PC-9 (cell line): ENCODE measurements at regions not wholly inside any gene's neighbourhood (a gene's known extent, or its start where the extent isn't known, plus 50 kb on each side); places are given as distances from the start of the nearest gene placed in this dataset.

Experiments
- BruUV-seq: library from RNA; stranded (reverse); fragments of 400-500 nt; replicated peaks from 2 replicates; lab custom pipeline; 2021; lab: Mats Ljungman, UMichigan
- CTCF ChIA-PET: fragments of 300-600 bp; sonication (Branson Sonifier 250); formaldehyde crosslinking; loops from one replicate; lab custom pipeline; 2022; ENCODE audit warnings: antibody characterized with exemption; lab: Charles Lee
- POLR2A ChIA-PET: fragments of 300-600 bp; sonication (Branson Sonifier 250); formaldehyde crosslinking; loops from one replicate; lab custom pipeline; 2022; ENCODE audit warnings: antibody characterized with exemption; ENCODE audit not compliant: unreplicated experiment; lab: Charles Lee
- DNase-seq, 2 experiments: peaks; one replicate each; pipeline versions ENCODE4 v3.0.0 to v3.0.0-alpha.2; 2015 to 2022; ENCODE audit warnings: mixed read lengths in 1 of 2
- H2AFZ ChIP-seq: fragments of 200-600 bp; sonication (generic); 2 replicates; pipeline ENCODE4 v1.8.1; 2017; ENCODE audit warnings: antibody characterized with exemption
- H3F3A ChIP-seq: fragments of 200-600 bp; sonication (generic); 2 replicates; pipeline ENCODE4 v1.8.1; 2017; ENCODE audit warnings: antibody characterized with exemption, mild to moderate bottlenecking, low read depth; ENCODE audit not compliant: insufficient read depth
- H3K27ac ChIP-seq: fragments of 200-600 bp; sonication (generic); 2 replicates; pipeline ENCODE4 v1.6.1; 2016; ENCODE audit warnings: mixed run types
- H3K27me3 ChIP-seq: fragments of 200-600 bp; sonication (generic); 2 replicates; pipeline ENCODE4 v1.6.1; 2016; ENCODE audit warnings: low read depth, mixed run types; ENCODE audit not compliant: insufficient read depth
- H3K36me3 ChIP-seq: fragments of 200-600 bp; sonication (generic); 2 replicates; pipeline ENCODE4 v1.6.1; 2016; ENCODE audit warnings: low read depth, mixed run types
- H3K4me1 ChIP-seq: fragments of 200-600 bp; sonication (generic); replicated peaks from 2 replicates; pipeline ENCODE4 v1.6.1; 2016; ENCODE audit warnings: mixed run types; ENCODE audit not compliant: insufficient read depth
- H3K4me2 ChIP-seq: fragments of 200-600 bp; sonication (generic); 2 replicates; pipeline ENCODE4 v1.6.1; 2017; ENCODE audit warnings: mixed run types
- H3K4me3 ChIP-seq: fragments of 200-600 bp; sonication (generic); 2 replicates; pipeline ENCODE4 v1.6.1; 2016; ENCODE audit warnings: mixed run types
- H3K79me2 ChIP-seq: fragments of 200-600 bp; sonication (generic); 2 replicates; pipeline ENCODE4 v1.6.1; 2017; ENCODE audit warnings: low read depth, mixed run types
- H3K9me2 ChIP-seq: fragments of 200-600 bp; sonication (generic); 2 replicates; pipeline ENCODE4 v1.8.1; 2017; ENCODE audit warnings: mild to moderate bottlenecking; ENCODE audit not compliant: insufficient read depth
- H3K9me3 ChIP-seq: fragments of 200-600 bp; sonication (generic); 2 replicates; pipeline ENCODE4 v1.8.1; 2016; ENCODE audit warnings: low read depth; ENCODE audit not compliant: insufficient read depth
- H4K20me1 ChIP-seq: fragments of 200-600 bp; sonication (generic); 2 replicates; pipeline ENCODE4 v1.8.1; 2017; ENCODE audit not compliant: insufficient read depth
- CTCF ChIP-seq: fragments of 200-600 bp; sonication (generic); conservative IDR thresholded peaks from 2 replicates; pipeline ENCODE4 v1.6.1; 2017; ENCODE audit warnings: mixed run types, antibody characterized with exemption, mild to moderate bottlenecking, moderate library complexity
- EZH2 ChIP-seq: fragments of 200-600 bp; sonication (generic); IDR thresholded peaks from 2 replicates; pipeline ENCODE4 v1.8.0; 2017; ENCODE audit warnings: antibody characterized with exemption, low read depth
- intact Hi-C: fragments of 100-400 bp; cut with micrococcal nuclease; formaldehyde crosslinking; loops from one replicate; pipeline ENCODE4 v1.10.0; 2022; ENCODE audit not compliant: unreplicated experiment

DNA sequence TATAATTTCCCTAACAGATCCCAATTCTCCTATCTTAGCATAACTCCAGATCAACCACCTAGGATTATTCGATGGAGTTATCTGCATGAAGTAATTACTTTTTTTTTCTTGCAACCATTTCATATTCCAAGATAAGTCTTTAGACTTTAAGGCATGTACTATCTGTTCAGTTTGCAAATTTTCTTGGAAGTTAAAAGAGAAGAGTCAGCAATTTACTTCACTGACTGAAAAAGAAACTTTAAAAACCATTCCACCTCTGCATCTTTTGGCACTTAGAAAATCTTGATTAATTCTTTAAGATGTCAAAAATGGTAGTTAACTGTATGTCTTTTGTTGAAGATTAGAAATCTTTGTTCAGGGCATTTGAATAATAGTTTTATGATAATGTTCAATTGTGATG, 830.5 kb upstream of the KLHL29 start:
- intact Hi-C loops = no loop called here
- Histone ChIP-seq H3K36me3 (no peaks in the 10 kb centered on the region), H3K4me1 (no peaks in the 10 kb centered on the region), H4K20me1 (no peaks in the 10 kb centered on the region), H3K27ac (no peak overlapping the region), H3K4me3 (no peak overlapping the region), H3F3A (no peaks in the 10 kb centered on the region), H3K4me2 (no peak overlapping the region), H2AFZ (no peak overlapping the region), H3K27me3 (no peaks in the 10 kb centered on the region), H3K9me2 (0 out of 2 replicates have a peak, but pooled peaks cover 5% of the 10 kb centered on the region), H3K9me3 (no peaks in the 10 kb centered on the region), H3K79me2 (no peaks in the 10 kb centered on the region)
- no TSS peak for BruUV-seq
- POLR2A ChIA-PET = no interaction called here
- TF ChIP-seq CTCF = no peak
- no peak for TF ChIP-seq EZH2
- CTCF ChIA-PET = no interaction called here
- no peak for DNase-seq

DNA sequence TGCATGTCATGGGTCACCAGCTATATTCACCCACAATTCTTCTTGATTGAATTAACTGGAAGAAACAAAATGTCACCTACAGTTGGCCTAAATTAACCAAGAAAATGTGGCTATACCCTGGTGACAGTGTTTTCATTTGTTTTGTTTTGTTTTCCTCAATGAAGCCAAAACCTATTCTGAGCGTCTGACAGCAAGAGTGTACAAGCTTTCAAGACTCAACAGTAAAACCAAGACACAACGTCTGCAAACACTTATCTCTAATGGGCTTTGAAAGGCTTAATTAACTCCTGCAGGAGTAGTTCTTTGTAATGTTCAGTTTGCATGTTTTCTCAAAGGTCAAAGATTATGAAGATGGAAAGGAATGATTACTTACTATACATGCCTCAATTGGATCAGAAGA, 827.6 kb upstream of the KLHL29 start:
- Histone ChIP-seq H3F3A (no peaks in the 10 kb centered on the region), H3K36me3 (no peaks in the 10 kb centered on the region), H3K27me3 (0 out of 2 replicates have a peak, but pooled peaks cover 4% of the 10 kb centered on the region), H3K79me2 (no peaks in the 10 kb centered on the region), H3K9me2 (0 out of 2 replicates have a peak, but pooled peaks cover 5% of the 10 kb centered on the region), H3K4me2 (no peak overlapping the region), H3K4me1 (no peaks in the 10 kb centered on the region), H3K9me3 (no peaks in the 10 kb centered on the region), H3K27ac (no peak overlapping the region), H4K20me1 (no peaks in the 10 kb centered on the region), H3K4me3 (no peak overlapping the region), H2AFZ (no peak overlapping the region)
- TF ChIP-seq EZH2 = no peak
- TF ChIP-seq CTCF = no peak
- DNase-seq = no peak
- CTCF ChIA-PET = no interaction called here
- intact Hi-C loops = no loop called here
- BruUV-seq = no TSS peak
- POLR2A ChIA-PET = no interaction called here

DNA sequence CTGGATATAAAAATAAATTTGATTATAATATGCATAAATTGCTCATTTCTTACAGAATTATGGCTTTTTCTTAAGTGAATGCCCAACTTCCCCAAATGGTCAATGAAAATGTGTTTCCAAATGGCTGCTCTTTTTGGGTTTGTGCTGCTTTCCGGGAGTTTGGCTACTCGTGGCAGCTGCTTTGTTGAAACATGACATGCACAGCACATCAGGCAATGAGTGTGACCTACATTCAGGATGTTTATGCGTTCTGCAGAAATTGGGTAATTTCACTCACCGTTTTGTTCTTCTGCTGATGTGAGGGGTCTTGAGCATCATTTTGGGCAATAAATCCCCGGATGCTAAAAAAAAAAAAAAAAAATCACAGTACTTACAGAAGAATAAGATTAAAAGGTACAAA, 825.0 kb upstream of the KLHL29 start:
- intact Hi-C loops = no loop called here
- Histone ChIP-seq H3K9me3 (no peaks in the 10 kb centered on the region), H3K4me1 (no peaks in the 10 kb centered on the region), H2AFZ (no peak overlapping the region), H4K20me1 (no peaks in the 10 kb centered on the region), H3K36me3 (no peaks in the 10 kb centered on the region), H3K9me2 (no peaks in the 10 kb centered on the region), H3K79me2 (no peaks in the 10 kb centered on the region), H3K4me2 (no peak overlapping the region), H3K27ac (no peak overlapping the region), H3F3A (no peaks in the 10 kb centered on the region), H3K4me3 (no peak overlapping the region), H3K27me3 (peaks cover 9% of the 10 kb centered on the region; the same call in 1 of the 2 replicates)
- BruUV-seq = no TSS peak
- CTCF ChIA-PET = no interaction called here
- POLR2A ChIA-PET = no interaction called here
- DNase-seq = no peak
- TF ChIP-seq CTCF = no peak
- TF ChIP-seq EZH2 = no peak
